HL-60 (cell line): ENCODE measurements at regions not wholly inside any gene's neighbourhood (a gene's known extent, or its start where the extent isn't known, plus 50 kb on each side); places are given as distances from the start of the nearest gene placed in this dataset.

ENCODE experiments used
- CTCF ChIP-seq: IDR thresholded peaks from one replicate; pipeline ENCODE4 v1.5.1; 2011; ENCODE audit warnings: low read length, control low read depth, inconsistent platforms; ENCODE audit not compliant: insufficient read depth
- GABPA ChIP-seq: IDR thresholded peaks from 2 replicates; pipeline ENCODE4 v1.6.1; 2012; ENCODE audit warnings: low read depth
- POLR2AphosphoS5 ChIP-seq: IDR thresholded peaks from 2 replicates; pipeline ENCODE4 v1.6.1; 2012; ENCODE audit warnings: low read depth
- TF ChIP-seq, protein P1 (sequence below): IDR thresholded peaks from 2 replicates; pipeline ENCODE4 v1.6.1; 2012; ENCODE audit warnings: low read depth; ENCODE audit not compliant: insufficient replicate concordance

DNA sequence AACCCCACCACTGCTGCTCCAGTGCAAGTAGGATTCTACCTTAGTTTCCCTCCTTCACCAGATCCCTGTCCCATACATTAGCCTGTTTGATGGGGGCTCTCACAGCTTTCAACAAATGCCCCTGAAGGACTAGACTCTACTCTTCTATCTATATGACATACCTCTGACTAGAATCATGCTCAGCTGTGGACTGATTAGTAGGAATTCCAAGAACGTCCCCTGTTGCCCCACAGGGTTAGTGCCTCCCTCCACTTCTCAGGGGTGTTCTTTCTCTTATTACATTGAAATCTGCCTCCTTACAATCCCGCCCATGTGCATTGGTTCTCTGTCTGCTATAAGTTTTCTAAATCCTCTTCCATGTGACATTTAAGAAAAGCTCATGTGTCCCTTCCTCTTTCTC, 375.9 kb upstream of the DUSP10 start:
- no peak for TF ChIP-seq CTCF
- TF ChIP-seq, protein P1, sequence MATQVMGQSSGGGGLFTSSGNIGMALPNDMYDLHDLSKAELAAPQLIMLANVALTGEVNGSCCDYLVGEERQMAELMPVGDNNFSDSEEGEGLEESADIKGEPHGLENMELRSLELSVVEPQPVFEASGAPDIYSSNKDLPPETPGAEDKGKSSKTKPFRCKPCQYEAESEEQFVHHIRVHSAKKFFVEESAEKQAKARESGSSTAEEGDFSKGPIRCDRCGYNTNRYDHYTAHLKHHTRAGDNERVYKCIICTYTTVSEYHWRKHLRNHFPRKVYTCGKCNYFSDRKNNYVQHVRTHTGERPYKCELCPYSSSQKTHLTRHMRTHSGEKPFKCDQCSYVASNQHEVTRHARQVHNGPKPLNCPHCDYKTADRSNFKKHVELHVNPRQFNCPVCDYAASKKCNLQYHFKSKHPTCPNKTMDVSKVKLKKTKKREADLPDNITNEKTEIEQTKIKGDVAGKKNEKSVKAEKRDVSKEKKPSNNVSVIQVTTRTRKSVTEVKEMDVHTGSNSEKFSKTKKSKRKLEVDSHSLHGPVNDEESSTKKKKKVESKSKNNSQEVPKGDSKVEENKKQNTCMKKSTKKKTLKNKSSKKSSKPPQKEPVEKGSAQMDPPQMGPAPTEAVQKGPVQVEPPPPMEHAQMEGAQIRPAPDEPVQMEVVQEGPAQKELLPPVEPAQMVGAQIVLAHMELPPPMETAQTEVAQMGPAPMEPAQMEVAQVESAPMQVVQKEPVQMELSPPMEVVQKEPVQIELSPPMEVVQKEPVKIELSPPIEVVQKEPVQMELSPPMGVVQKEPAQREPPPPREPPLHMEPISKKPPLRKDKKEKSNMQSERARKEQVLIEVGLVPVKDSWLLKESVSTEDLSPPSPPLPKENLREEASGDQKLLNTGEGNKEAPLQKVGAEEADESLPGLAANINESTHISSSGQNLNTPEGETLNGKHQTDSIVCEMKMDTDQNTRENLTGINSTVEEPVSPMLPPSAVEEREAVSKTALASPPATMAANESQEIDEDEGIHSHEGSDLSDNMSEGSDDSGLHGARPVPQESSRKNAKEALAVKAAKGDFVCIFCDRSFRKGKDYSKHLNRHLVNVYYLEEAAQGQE: no peak
- TF ChIP-seq POLR2AphosphoS5: no peak
- TF ChIP-seq GABPA: no peak
